WTC11 (cell line): ENCODE measurements at regions not wholly inside any gene's neighbourhood (a gene's known extent, or its start where the extent isn't known, plus 50 kb on each side); places are given as distances from the start of the nearest gene placed in this dataset.

ENCODE experiments used
- CREM ChIP-seq: sonication (generic); formaldehyde crosslinking; IDR thresholded peaks from 2 replicates; pipeline ENCODE4 v1.8.1; 2022; ENCODE audit warnings: mild to moderate bottlenecking, missing genetic modification reagents, moderate library complexity
- ZNF416 ChIP-seq: fragments of 250-450 bp; sonication (Bioruptor Pico); IDR thresholded peaks from 2 replicates; pipeline ENCODE4 v1.9.0; 2021; ENCODE audit warnings: mild to moderate bottlenecking, inconsistent platforms

GRCh38 chr16:58963479-58963878 lies 229.4 kb upstream of the GOT2 start:
- TF ChIP-seq CREM (CRISPR knock-in tag) (no peak), ZNF416 (CRISPR knock-in tag) (no peak)
